GM23248 (cell line): ENCODE measurements at regions not wholly inside any gene's neighbourhood (a gene's known extent, or its start where the extent isn't known, plus 50 kb on each side); places are given as distances from the start of the nearest gene placed in this dataset.
"Not testable (repeated sequence)": the region's sequence is repeated elsewhere in the genome, so short reads cannot be mapped to it uniquely, and the experiment has no call there.

Experiments
- DNase-seq: peaks from one replicate; pipeline ENCODE4 v3.0.0-alpha.2; 2015
- H2AFZ ChIP-seq: fragments of 200-600 bp; sonication (generic); 2 replicates; pipeline ENCODE4 v1.6.1; 2016; ENCODE audit warnings: antibody characterized with exemption
- H3F3A ChIP-seq: fragments of 200-600 bp; sonication (generic); 2 replicates; pipeline ENCODE4 v1.6.1; 2016; ENCODE audit warnings: mild to moderate bottlenecking, antibody characterized with exemption, mixed run types; ENCODE audit not compliant: insufficient read depth
- H3K27ac ChIP-seq: fragments of 200-600 bp; sonication (generic); 2 replicates; pipeline ENCODE4 v1.5.1; 2016; ENCODE audit warnings: mild to moderate bottlenecking
- H3K27me3 ChIP-seq: fragments of 200-600 bp; sonication (generic); replicated peaks from 2 replicates; pipeline ENCODE4 v1.6.1; 2016; ENCODE audit warnings: mild to moderate bottlenecking; ENCODE audit not compliant: insufficient read depth
- H3K36me3 ChIP-seq: fragments of 200-600 bp; sonication (generic); 2 replicates; pipeline ENCODE4 v1.6.1; 2016; ENCODE audit warnings: low read depth, mild to moderate bottlenecking
- H3K4me1 ChIP-seq: fragments of 200-600 bp; sonication (generic); 2 replicates; pipeline ENCODE4 v1.6.1; 2016; ENCODE audit warnings: mild to moderate bottlenecking; ENCODE audit not compliant: insufficient read depth
- H3K4me2 ChIP-seq: fragments of 200-600 bp; sonication (generic); one replicate; pipeline ENCODE4 v1.6.1; 2016; ENCODE audit warnings: mild to moderate bottlenecking; ENCODE audit not compliant: unreplicated experiment
- H3K4me3 ChIP-seq: fragments of 200-600 bp; sonication (generic); 2 replicates; pipeline ENCODE4 v1.5.1; 2016; ENCODE audit warnings: mild to moderate bottlenecking
- H3K79me2 ChIP-seq: fragments of 200-600 bp; sonication (generic); 2 replicates; pipeline ENCODE4 v1.6.1; 2016; ENCODE audit warnings: mild to moderate bottlenecking; ENCODE audit not compliant: insufficient read depth
- H3K9ac ChIP-seq: fragments of 200-600 bp; sonication (generic); 2 replicates; pipeline ENCODE4 v1.6.1; 2016; ENCODE audit warnings: mild to moderate bottlenecking
- H3K9me2 ChIP-seq: fragments of 200-600 bp; sonication (generic); 2 replicates; pipeline ENCODE4 v1.6.1; 2016; ENCODE audit warnings: mixed run types, mild to moderate bottlenecking, moderate library complexity; ENCODE audit not compliant: insufficient read depth
- H3K9me3 ChIP-seq: fragments of 200-600 bp; sonication (generic); one replicate; pipeline ENCODE4 v1.6.1; 2017; ENCODE audit warnings: low read depth
- H4K20me1 ChIP-seq: fragments of 200-600 bp; sonication (generic); 2 replicates; pipeline ENCODE4 v1.6.0; 2016; ENCODE audit not compliant: insufficient read depth
- EZH2 ChIP-seq: fragments of 200-600 bp; sonication (generic); IDR thresholded peaks from 2 replicates; pipeline ENCODE4 v1.6.1; 2018; ENCODE audit warnings: antibody characterized with exemption, mild to moderate bottlenecking; ENCODE audit not compliant: insufficient read depth, poor library complexity, severe bottlenecking
- EZH2phosphoT487 ChIP-seq: fragments of 200-600 bp; sonication (generic); IDR thresholded peaks from 2 replicates; pipeline ENCODE4 v1.6.1; 2018; ENCODE audit warnings: antibody characterized with exemption, moderate library complexity, mild to moderate bottlenecking, low read depth; ENCODE audit not compliant: insufficient read depth
- WGBS, 2 experiments: methylation state at CpG; one replicate each; pipeline ENCODE4 v1.1.6; 2015 to 2017; ENCODE audit warnings: low lambda C conversion rate in 2 of 2, low coverage in 1 of 2; ENCODE audit errors: missing lambda C conversion rate in 2 of 2; 5-methylcytosine and 5-hydroxymethylcytosine counted together
- in situ Hi-C: fragments of 300-500 bp; cut with MboI; formaldehyde crosslinking; loops from 2 replicates; pipeline ENCODE4 v1.15.0; 2020

- H4K20me1 ChIP-seq = no peaks in the 10 kb centered on the region
- TF ChIP-seq EZH2 = no peak
- TF ChIP-seq EZH2phosphoT487 = no peak
These were observed 50.7 kb upstream of the VPREB1 start for GRCh38 chr22:22193923-22194322.

GRCh38 chr22:22193462-22193861 lies 51.1 kb upstream of the VPREB1 start:
- H3K9me3 ChIP-seq, H3K4me2 ChIP-seq, H3F3A ChIP-seq, DNase-seq, in situ Hi-C loops, H3K4me3 ChIP-seq, H4K20me1 ChIP-seq, H3K79me2 ChIP-seq, H3K36me3 ChIP-seq, H3K27ac ChIP-seq, H3K9ac ChIP-seq, H3K9me2 ChIP-seq, H2AFZ ChIP-seq, H3K4me1 ChIP-seq: not testable (repeated sequence)
- WGBS, 2 experiments = 7 to 21% methylated on average over 4 of the region's 4 CpGs
- H3K27me3 ChIP-seq = peaks cover 22% of the 10 kb centered on the region

More at GRCh38 chr22:22193923-22194322, 50.7 kb upstream of the VPREB1 start:
- H3K4me1 ChIP-seq = no peaks in the 10 kb centered on the region
- H3K36me3 ChIP-seq = no peaks in the 10 kb centered on the region
- no peak overlapping the region for H3K9ac ChIP-seq
- peaks cover 22% of the 10 kb centered on the region for H3K27me3 ChIP-seq
- no peak for DNase-seq
- in situ Hi-C loops = no loop called here
- H3K4me2 ChIP-seq = no peak overlapping the region
- H3K27ac ChIP-seq = no peak overlapping the region
- no peak overlapping the region for H3K4me3 ChIP-seq
- H3F3A ChIP-seq = no peaks in the 10 kb centered on the region
- WGBS, 2 experiments = 58 to 59% methylated on average over 2 of the region's 2 CpGs
- no peaks in the 10 kb centered on the region for H3K9me2 ChIP-seq
- no peaks in the 10 kb centered on the region for H3K79me2 ChIP-seq
- H2AFZ ChIP-seq = no peak overlapping the region
- H3K9me3 ChIP-seq = no peaks in the 10 kb centered on the region

GRCh38 chr22:22193006-22193405 lies 51.6 kb upstream of the VPREB1 start:
- H3K4me2 ChIP-seq, in situ Hi-C loops: not testable (repeated sequence)
- WGBS, 2 experiments = 27 to 37% methylated on average over 4 of the region's 4 CpGs

GRCh38 chr22:22189796-22190195 lies 54.8 kb upstream of the VPREB1 start:
- H2AFZ ChIP-seq, H3K9me2 ChIP-seq, H3K4me2 ChIP-seq, H3K4me3 ChIP-seq, H3F3A ChIP-seq, H3K4me1 ChIP-seq, DNase-seq, H4K20me1 ChIP-seq, H3K36me3 ChIP-seq, H3K27ac ChIP-seq, H3K9ac ChIP-seq, H3K79me2 ChIP-seq, in situ Hi-C loops, H3K9me3 ChIP-seq: not testable (repeated sequence)
- H3K27me3 ChIP-seq = peaks cover 11% of the 10 kb centered on the region
- WGBS, 2 experiments = 29 to 30% methylated on average over 4 of the region's 4 CpGs

More at GRCh38 chr22:22193006-22193405, 51.6 kb upstream of the VPREB1 start:
- H4K20me1 ChIP-seq, H3K9me3 ChIP-seq, H3K4me1 ChIP-seq, H3K36me3 ChIP-seq, H3K9me2 ChIP-seq, H3K27ac ChIP-seq, H3K9ac ChIP-seq, H2AFZ ChIP-seq, H3F3A ChIP-seq, DNase-seq, H3K79me2 ChIP-seq, H3K4me3 ChIP-seq: not testable (repeated sequence)
- peaks cover 19% of the 10 kb centered on the region for H3K27me3 ChIP-seq

GRCh38 chr22:22187863-22188262 lies 56.7 kb upstream of the VPREB1 start:
- H3K4me3 ChIP-seq, H3K9me3 ChIP-seq, DNase-seq, H3K27ac ChIP-seq, H4K20me1 ChIP-seq, in situ Hi-C loops, H3K9me2 ChIP-seq, H3F3A ChIP-seq, H3K9ac ChIP-seq, H3K79me2 ChIP-seq, H2AFZ ChIP-seq, H3K36me3 ChIP-seq, H3K4me1 ChIP-seq, H3K4me2 ChIP-seq: not testable (repeated sequence)
- H3K27me3 ChIP-seq = peaks cover 30% of the 10 kb centered on the region
- WGBS, 2 experiments = 49 to 59% methylated on average over 11 of the region's 11 CpGs
